Gastroesophageal sphincter (tissue), 4 donors: ENCODE measurements at regions not wholly inside any gene's neighbourhood (a gene's known extent, or its start where the extent isn't known, plus 50 kb on each side); places are given as distances from the start of the nearest gene placed in this dataset.

Source experiments
- ATAC-seq: fragments of 150-250 bp; one replicate; pipeline ENCODE4 v1.9.1; 2016; ENCODE audit warnings: mild to moderate bottlenecking, moderate library complexity
- H3K27ac ChIP-seq, 4 donors: fragments of 200-600 bp; sonication (generic) in 3 of 4; 1 replicate in 3 of 4; 2 replicates in 1 of 4; pipeline ENCODE4 v1.5.1; 2016 to 2019
- H3K27me3 ChIP-seq: fragments of 200-600 bp; sonication (generic); one replicate; pipeline ENCODE4 v1.5.1; 2019
- H3K36me3 ChIP-seq, 2 donors: fragments of 200-600 bp; sonication (generic); one replicate each; pipeline ENCODE4 v1.5.1; 2019; ENCODE audit warnings: control low read depth in 1 of 2
- H3K4me1 ChIP-seq, 3 donors: fragments of 200-600 bp; sonication (generic); 1 replicate in 2 of 3; 2 replicates in 1 of 3; pipeline ENCODE4 v1.5.1; 2016 to 2019; ENCODE audit warnings: control low read depth in 2 of 3
- H3K4me3 ChIP-seq, 2 donors: fragments of 200-600 bp; sonication (generic); one replicate each; pipeline ENCODE4 v1.5.1; 2019; ENCODE audit warnings: mild to moderate bottlenecking in 1 of 2, moderate library complexity in 1 of 2
- H3K9me3 ChIP-seq, 3 donors: fragments of 200-600 bp; sonication (generic); one replicate each; pipeline ENCODE4 v1.5.1; 2017 to 2019; ENCODE audit warnings: control low read depth in 2 of 3
- EP300 ChIP-seq: sonication (generic); formaldehyde crosslinking; IDR thresholded peaks from one replicate; pipeline ENCODE4 v1.6.1; 2017; ENCODE audit warnings: antibody characterized with exemption, mild to moderate bottlenecking
- POLR2A ChIP-seq, 2 donors: fragments of 450-650 bp; IDR thresholded peaks; one replicate each; pipeline ENCODE4 v1.6.1; 2017; ENCODE audit warnings: antibody characterized with exemption in 2 of 2, mild to moderate bottlenecking in 2 of 2, moderate library complexity in 1 of 2
- POLR2AphosphoS5 ChIP-seq: sonication (generic); formaldehyde crosslinking; IDR thresholded peaks from one replicate; pipeline ENCODE4 v1.6.1; 2017; ENCODE audit warnings: antibody characterized with exemption
- WGBS, 2 donors: methylation state at CpG; one replicate each; pipeline ENCODE4 v1.1.5; 2018; ENCODE audit warnings: low coverage in 1 of 2; 5-methylcytosine and 5-hydroxymethylcytosine counted together
- TF ChIP-seq, protein P1 (sequence below), 4 experiments: fragments of 200-600 bp in 2 of 4; fragments of 450-650 bp in 2 of 4; sonication (generic) in 1 of 4; IDR thresholded peaks; one replicate each; pipeline ENCODE4 v1.5.1; 2017 to 2019; ENCODE audit warnings: antibody characterized with exemption in 4 of 4, mild to moderate bottlenecking in 2 of 4, moderate library complexity in 2 of 4

DNA sequence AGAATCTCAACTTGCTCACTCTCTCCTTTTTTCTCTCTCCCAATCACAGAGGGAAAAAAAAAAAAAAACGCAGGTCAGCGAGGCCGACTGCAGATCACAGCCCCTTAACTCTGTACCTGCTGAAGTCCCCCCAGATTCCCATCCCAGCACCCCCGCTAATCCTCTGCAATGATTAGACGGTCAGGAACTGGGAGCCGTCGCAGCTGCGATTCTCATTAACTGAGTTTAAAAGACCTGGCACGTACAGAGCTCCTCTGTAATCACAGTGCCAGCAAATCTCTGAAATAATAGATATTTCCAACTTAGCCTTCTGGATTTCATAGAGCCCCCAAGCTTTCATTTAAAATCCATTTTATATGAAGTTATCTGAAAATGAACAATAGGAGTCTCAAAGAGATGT lies 84.4 kb downstream of the ANKRD60 start:
- ATAC-seq: no peak
- 86 to 90% methylated on average over 2 to 8 of the region's 9 CpGs for WGBS, 2 donors
- H3K27ac ChIP-seq: no peak overlapping the region

DNA sequence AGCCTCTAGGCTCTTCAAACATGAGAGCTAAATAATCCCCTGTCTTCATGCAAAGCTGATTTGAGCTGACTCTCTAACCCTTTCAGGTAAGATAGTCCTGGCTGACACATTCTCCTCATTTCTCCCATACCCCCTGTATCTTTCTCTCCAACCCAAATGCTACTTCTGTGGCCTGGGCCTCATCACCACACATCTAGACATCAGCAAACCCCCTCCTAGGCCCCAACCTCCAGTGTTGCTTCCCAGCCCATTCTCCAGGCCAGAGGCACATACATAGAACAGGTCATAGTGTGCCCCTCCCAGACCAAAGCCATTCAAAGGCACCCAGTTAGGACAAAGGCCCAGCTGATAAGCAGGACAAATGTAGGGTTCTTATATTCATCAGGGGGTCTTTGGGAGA lies 84.9 kb downstream of the ANKRD60 start:
- no peak for TF ChIP-seq EP300
- TF ChIP-seq, protein P1, sequence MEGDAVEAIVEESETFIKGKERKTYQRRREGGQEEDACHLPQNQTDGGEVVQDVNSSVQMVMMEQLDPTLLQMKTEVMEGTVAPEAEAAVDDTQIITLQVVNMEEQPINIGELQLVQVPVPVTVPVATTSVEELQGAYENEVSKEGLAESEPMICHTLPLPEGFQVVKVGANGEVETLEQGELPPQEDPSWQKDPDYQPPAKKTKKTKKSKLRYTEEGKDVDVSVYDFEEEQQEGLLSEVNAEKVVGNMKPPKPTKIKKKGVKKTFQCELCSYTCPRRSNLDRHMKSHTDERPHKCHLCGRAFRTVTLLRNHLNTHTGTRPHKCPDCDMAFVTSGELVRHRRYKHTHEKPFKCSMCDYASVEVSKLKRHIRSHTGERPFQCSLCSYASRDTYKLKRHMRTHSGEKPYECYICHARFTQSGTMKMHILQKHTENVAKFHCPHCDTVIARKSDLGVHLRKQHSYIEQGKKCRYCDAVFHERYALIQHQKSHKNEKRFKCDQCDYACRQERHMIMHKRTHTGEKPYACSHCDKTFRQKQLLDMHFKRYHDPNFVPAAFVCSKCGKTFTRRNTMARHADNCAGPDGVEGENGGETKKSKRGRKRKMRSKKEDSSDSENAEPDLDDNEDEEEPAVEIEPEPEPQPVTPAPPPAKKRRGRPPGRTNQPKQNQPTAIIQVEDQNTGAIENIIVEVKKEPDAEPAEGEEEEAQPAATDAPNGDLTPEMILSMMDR (IDR thresholded peaks at IDR 0.05): no peak
- TF ChIP-seq POLR2A (IDR thresholded peaks at IDR 0.05): no peak
- no peak for TF ChIP-seq POLR2AphosphoS5
- ATAC-seq: no peak
- Histone ChIP-seq H3K9me3 (peaks cover 0 to 9% (median 0%) of the 10 kb centered on the region in 3 donors), H3K4me1 (peaks cover 0 to 17% (median 0%) of the 10 kb centered on the region in 3 donors), H3K27me3 (peaks cover 40% of the 10 kb centered on the region), H3K4me3 (no peak overlapping the region), H3K36me3 (no peaks in the 10 kb centered on the region), H3K27ac (no peak overlapping the region)

More for the DNA sequence above, 84.4 kb downstream of the ANKRD60 start:
- peaks cover 0 to 9% (median 0%) of the 10 kb centered on the region in 3 donors for H3K9me3 ChIP-seq
- H3K36me3 ChIP-seq: no peaks in the 10 kb centered on the region
- peaks cover 0 to 17% (median 0%) of the 10 kb centered on the region in 3 donors for H3K4me1 ChIP-seq
- H3K27me3 ChIP-seq: peaks cover 40% of the 10 kb centered on the region
- TF ChIP-seq POLR2A (IDR thresholded peaks at IDR 0.05) (no peak), POLR2AphosphoS5 (no peak), EP300 (no peak)
- TF ChIP-seq, protein P1 (IDR thresholded peaks at IDR 0.05): no peak
- H3K4me3 ChIP-seq: no peak overlapping the region

DNA sequence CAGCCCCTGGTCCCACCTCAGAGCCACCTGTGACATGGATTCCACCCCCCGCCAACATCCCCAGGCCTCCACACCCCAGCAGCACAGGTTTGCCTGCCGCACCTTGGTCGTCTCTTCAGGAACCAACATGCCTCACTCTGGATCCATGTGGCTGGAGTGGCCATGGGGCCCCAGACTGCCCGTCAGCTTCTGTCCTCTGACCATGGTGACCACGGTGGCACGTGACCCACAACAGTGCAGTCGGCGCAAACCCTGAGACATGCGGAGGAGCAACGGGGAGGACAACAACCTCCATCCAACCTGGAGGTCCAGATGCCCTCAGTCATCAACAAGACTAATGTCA lies 85.6 kb downstream of the ANKRD60 start:
- no peak overlapping the region for H3K4me3 ChIP-seq
- H3K27me3 ChIP-seq: peaks cover 41% of the 10 kb centered on the region
- H3K9me3 ChIP-seq: peaks cover 0 to 7% (median 0%) of the 10 kb centered on the region in 3 donors
- no peak overlapping the region for H3K27ac ChIP-seq
- no peak for TF ChIP-seq EP300
- TF ChIP-seq, protein P1 (IDR thresholded peaks at IDR 0.05): no peak
- TF ChIP-seq POLR2A (IDR thresholded peaks at IDR 0.05): no peak
- no peak for TF ChIP-seq POLR2AphosphoS5
- WGBS, 2 donors: 100% methylated on average over 1 of the region's 10 CpGs
- no peak for ATAC-seq
- H3K4me1 ChIP-seq: peaks cover 0 to 17% (median 0%) of the 10 kb centered on the region in 3 donors
- H3K36me3 ChIP-seq: no peaks in the 10 kb centered on the region

DNA sequence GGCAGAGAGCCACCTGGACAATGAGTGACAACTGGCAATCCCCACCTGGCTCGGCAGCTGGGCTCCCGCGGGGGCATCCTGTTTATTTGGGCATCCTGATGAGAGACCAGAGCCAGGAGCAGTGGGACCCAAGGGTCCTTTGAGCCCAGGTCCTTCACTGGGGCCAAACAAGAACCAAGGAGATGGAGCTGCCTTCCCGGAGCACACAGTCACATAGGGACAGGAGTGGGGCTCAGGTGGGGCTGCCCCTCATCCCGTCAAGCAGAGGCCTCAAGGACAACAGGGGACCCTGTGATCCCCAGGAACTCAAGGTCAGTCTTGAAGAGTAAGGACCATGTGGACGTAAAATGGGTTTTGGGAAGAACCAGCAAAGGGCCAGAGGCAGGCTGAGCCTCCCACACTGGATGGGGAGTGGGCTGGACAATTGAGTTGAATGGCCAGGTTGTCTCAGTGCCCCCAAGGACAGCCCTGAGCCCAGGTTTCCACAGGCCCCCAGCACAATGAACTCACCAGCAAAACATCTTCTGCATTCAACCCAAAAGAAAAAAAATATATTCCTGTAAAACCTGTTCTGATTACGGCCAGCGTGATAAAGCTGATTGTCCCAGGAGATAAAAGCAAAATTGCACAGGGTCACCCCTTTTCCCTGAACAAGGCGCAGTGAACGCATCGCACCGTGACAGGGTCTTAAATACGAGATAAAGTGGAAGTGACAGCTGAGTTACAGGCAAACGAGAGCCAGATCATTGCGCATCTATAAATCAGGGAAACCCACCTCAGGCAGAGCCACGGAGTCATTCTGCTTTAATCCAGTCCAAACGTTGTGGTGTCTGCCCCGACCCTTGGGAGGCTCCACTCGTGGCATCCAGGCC lies 86.2 kb downstream of the ANKRD60 start:
- Histone ChIP-seq H3K36me3 (no peaks in the 10 kb centered on the region), H3K9me3 (peaks cover 0 to under 1% (median 0%) of the 10 kb centered on the region in 3 donors), H3K4me3 (no peak overlapping the region), H3K27ac (no peak overlapping the region), H3K27me3 (peaks cover 42% of the 10 kb centered on the region), H3K4me1 (peaks cover 0 to 17% (median 0%) of the 10 kb centered on the region in 3 donors)
- TF ChIP-seq POLR2A (IDR thresholded peaks at IDR 0.05) (no peak), EP300 (no peak), POLR2AphosphoS5 (no peak)
- TF ChIP-seq, protein P1 (IDR thresholded peaks at IDR 0.05): no peak
- 82 to 86% methylated on average over 11 of the region's 19 CpGs for WGBS, 2 donors
- no peak for ATAC-seq

DNA sequence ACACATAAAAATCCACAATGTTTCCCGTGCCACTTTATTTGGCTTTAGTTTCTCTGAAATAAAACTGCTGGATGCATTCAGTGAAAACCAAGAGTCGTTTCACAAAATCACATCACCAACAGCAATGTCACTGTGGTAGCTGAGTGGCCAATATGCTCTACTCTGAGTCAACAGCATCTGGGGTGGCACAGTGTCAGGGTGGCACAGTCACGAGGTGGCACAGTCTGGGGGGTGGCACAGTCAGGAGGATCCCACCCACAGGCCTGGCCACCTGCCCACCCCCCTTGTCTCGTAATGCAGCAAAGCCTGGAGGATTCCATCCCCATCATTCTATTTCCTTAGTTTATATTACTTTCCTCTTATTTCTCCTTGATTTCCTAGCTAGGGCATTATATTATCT lies 87.0 kb downstream of the ANKRD60 start:
- Histone ChIP-seq H3K27me3 (peaks cover 49% of the 10 kb centered on the region), H3K4me3 (no peak overlapping the region), H3K36me3 (no peaks in the 10 kb centered on the region), H3K9me3 (no peaks in the 10 kb centered on the region), H3K27ac (no peak overlapping the region), H3K4me1 (peaks cover 0 to 11% (median 0%) of the 10 kb centered on the region in 3 donors)
- TF ChIP-seq EP300 (no peak), POLR2A (IDR thresholded peaks at IDR 0.05) (no peak), POLR2AphosphoS5 (no peak)
- TF ChIP-seq, protein P1 (IDR thresholded peaks at IDR 0.05): no peak
- 70 to 87% methylated on average over 3 to 4 of the region's 4 CpGs for WGBS, 2 donors
- no peak for ATAC-seq
